ENCODE measurements at regions not wholly inside any gene's neighbourhood (a gene's known extent, or its start where the extent isn't known, plus 50 kb on each side); places are given as distances from the start of the nearest gene placed in this dataset.

DNA sequence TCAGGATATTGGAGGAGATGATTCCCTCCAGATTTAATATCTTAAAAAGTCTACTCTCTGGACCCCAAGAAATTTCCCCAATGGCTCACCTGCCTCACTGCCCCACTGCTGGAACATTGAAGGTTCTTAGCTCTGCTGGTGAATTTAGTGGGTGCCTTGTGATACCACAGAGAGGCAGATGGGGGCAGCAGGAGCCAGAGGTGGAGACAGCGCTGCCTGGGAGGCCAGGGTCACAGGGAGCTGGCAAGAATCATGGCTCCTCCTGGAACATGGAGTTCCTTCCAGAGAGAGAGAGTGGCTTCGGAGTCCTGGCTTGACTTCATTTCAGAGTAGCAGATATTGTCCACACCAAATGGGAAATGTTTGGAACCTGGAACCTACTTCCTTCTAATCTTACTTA, 263.5 kb upstream of the CFAP20DC start:
- peak in 6 of 9 donors; percentile 13 to 62 (median 20) for DNase-seq (ENCODE audit: low read depth in 6 of 9, low spot score in 9 of 9)
- H3K4me3 ChIP-seq (ENCODE audit: low read length in 2 of 2): no peak overlapping the region
- 81% methylated on average over 2 of the region's 2 CpGs for WGBS
- H3K36me3 ChIP-seq (ENCODE audit: control insufficient read depth in 2 of 2, insufficient read depth in 2 of 2, low read length in 1 of 2): no peaks in the 10 kb centered on the region
- no peaks in the 10 kb centered on the region for H3K27me3 ChIP-seq (ENCODE audit: control insufficient read depth in 2 of 2, insufficient read depth in 1 of 2, low read length in 1 of 2)
- no peaks in the 10 kb centered on the region for H3K4me1 ChIP-seq (ENCODE audit: control insufficient read depth in 2 of 2, insufficient read depth in 2 of 2, low read length in 2 of 2)
- H3K9me3 ChIP-seq (ENCODE audit: control insufficient read depth in 2 of 2, insufficient read depth in 1 of 2, low read length in 1 of 2): no peaks in the 10 kb centered on the region
- H3K27ac ChIP-seq (ENCODE audit: low read depth in 1 of 2, low read length in 1 of 2): no peak overlapping the region

DNA sequence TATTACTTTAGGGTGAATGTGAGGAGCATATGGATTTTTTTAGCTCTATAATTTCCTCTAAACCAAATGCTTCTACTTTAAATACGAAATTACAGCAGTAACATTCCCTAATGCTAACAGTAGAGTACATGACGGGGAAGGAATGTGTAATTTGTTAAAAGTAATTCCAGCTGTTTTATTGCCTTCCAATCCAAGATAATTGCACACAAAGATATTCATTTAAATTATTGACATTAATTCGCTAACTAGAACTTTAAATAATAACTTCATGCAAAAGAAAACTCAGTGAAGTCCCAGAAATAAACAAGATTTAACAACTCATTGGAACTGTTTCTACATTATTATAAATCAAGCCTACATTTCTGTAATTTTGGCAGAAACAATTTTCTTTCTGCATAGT, 261.4 kb upstream of the CFAP20DC start:
- 96% methylated on average over 3 of the region's 3 CpGs for WGBS
- Histone ChIP-seq H3K4me1 (ENCODE audit: control insufficient read depth in 2 of 2, insufficient read depth in 2 of 2, low read length in 2 of 2) (no peaks in the 10 kb centered on the region), H3K9me3 (ENCODE audit: control insufficient read depth in 2 of 2, insufficient read depth in 1 of 2, low read length in 1 of 2) (no peaks in the 10 kb centered on the region), H3K27ac (ENCODE audit: low read depth in 1 of 2, low read length in 1 of 2) (no peak overlapping the region), H3K27me3 (ENCODE audit: control insufficient read depth in 2 of 2, insufficient read depth in 1 of 2, low read length in 1 of 2) (peaks cover 0 to 2% of the 10 kb centered on the region in 2 donors), H3K4me3 (ENCODE audit: low read length in 2 of 2) (no peak overlapping the region), H3K36me3 (ENCODE audit: control insufficient read depth in 2 of 2, insufficient read depth in 2 of 2, low read length in 1 of 2) (no peaks in the 10 kb centered on the region)
- DNase-seq (ENCODE audit: low read depth in 6 of 9, low spot score in 9 of 9): no peak

DNA sequence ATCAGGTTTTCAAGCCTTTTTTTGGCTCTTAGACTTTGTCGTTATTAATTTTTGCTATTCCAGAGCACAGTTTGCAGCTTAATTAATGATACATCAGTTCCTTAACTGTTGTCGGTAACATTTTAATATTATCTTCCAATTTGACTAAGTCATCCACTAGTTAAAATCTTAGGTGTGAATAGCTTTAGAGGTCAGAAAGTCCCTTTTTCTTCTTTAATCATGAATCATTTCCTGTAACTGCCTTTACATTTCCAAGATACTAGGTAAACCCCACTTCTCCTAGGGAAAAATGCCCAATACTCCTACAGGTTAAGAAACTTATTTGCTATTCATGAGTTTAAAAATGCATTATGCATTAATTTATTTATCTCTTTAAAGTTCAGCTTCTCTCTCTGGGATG, 260.9 kb upstream of the CFAP20DC start:
- Histone ChIP-seq H3K9me3 (ENCODE audit: control insufficient read depth in 2 of 2, insufficient read depth in 1 of 2, low read length in 1 of 2) (no peaks in the 10 kb centered on the region), H3K4me1 (ENCODE audit: control insufficient read depth in 2 of 2, insufficient read depth in 2 of 2, low read length in 2 of 2) (no peaks in the 10 kb centered on the region), H3K4me3 (ENCODE audit: low read length in 2 of 2) (no peak overlapping the region), H3K36me3 (ENCODE audit: control insufficient read depth in 2 of 2, insufficient read depth in 2 of 2, low read length in 1 of 2) (no peaks in the 10 kb centered on the region), H3K27me3 (ENCODE audit: control insufficient read depth in 2 of 2, insufficient read depth in 1 of 2, low read length in 1 of 2) (peaks cover 0 to 2% of the 10 kb centered on the region in 2 donors), H3K27ac (ENCODE audit: low read depth in 1 of 2, low read length in 1 of 2) (no peak overlapping the region)
- DNase-seq (ENCODE audit: low read depth in 6 of 9, low spot score in 9 of 9): no peak
- 94% methylated on average over 2 of the region's 2 CpGs for WGBS

DNA sequence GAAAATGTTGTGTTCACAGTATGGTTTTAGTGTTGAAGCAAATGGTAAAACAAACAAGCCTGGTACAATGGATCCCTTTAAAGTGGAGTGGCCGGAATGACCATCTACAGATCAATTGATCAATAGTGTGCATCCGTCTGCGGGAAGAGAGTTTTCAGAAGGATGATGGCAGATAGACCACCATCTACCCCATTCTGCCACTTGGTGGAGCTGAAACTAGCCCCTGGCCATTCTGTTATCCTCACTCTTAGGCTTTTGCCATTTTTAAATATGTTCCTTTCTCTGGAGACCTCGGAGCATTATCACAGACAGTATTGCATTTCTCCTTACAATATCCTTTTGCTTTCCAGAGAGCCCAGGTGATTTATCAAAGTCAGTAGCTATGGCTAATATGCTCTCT, 258.9 kb upstream of the CFAP20DC start:
- DNase-seq (ENCODE audit: low read depth in 6 of 9, low spot score in 9 of 9): no peak
- Histone ChIP-seq H3K4me1 (ENCODE audit: control insufficient read depth in 2 of 2, insufficient read depth in 2 of 2, low read length in 2 of 2) (no peaks in the 10 kb centered on the region), H3K36me3 (ENCODE audit: control insufficient read depth in 2 of 2, insufficient read depth in 2 of 2, low read length in 1 of 2) (no peaks in the 10 kb centered on the region), H3K9me3 (ENCODE audit: control insufficient read depth in 2 of 2, insufficient read depth in 1 of 2, low read length in 1 of 2) (no peaks in the 10 kb centered on the region), H3K27ac (ENCODE audit: low read depth in 1 of 2, low read length in 1 of 2) (no peak overlapping the region), H3K4me3 (ENCODE audit: low read length in 2 of 2) (no peak overlapping the region), H3K27me3 (ENCODE audit: control insufficient read depth in 2 of 2, insufficient read depth in 1 of 2, low read length in 1 of 2) (peaks cover 0 to 2% of the 10 kb centered on the region in 2 donors)
- WGBS: 95% methylated on average over 4 of the region's 4 CpGs

DNA sequence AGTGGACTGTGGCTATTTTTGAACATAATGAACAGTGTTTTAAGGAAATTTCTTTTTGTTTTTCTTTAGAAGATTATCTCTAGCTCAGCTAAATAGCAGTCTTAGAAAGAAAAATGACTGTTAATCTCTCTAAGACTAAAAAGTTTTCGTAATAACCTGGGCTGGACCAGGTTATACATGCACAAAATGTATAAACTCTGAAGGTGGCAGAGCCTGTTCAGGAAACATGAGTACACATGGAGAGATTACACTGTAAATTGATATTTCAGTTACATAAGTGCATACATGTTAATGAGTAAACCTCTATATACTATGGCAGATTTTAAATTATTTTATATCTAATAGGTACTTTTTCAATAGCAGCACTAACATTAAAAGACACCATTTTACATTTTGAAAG, 258.2 kb upstream of the CFAP20DC start:
- H3K27ac ChIP-seq (ENCODE audit: low read depth in 1 of 2, low read length in 1 of 2): no peak overlapping the region
- 96% methylated on average over 1 of the region's 1 CpG for WGBS
- no peaks in the 10 kb centered on the region for H3K4me1 ChIP-seq (ENCODE audit: control insufficient read depth in 2 of 2, insufficient read depth in 2 of 2, low read length in 2 of 2)
- no peak for DNase-seq (ENCODE audit: low read depth in 6 of 9, low spot score in 9 of 9)
- H3K36me3 ChIP-seq (ENCODE audit: control insufficient read depth in 2 of 2, insufficient read depth in 2 of 2, low read length in 1 of 2): no peaks in the 10 kb centered on the region
- no peak overlapping the region for H3K4me3 ChIP-seq (ENCODE audit: low read length in 2 of 2)
- H3K27me3 ChIP-seq (ENCODE audit: control insufficient read depth in 2 of 2, insufficient read depth in 1 of 2, low read length in 1 of 2): peaks cover 0 to 2% of the 10 kb centered on the region in 2 donors
- H3K9me3 ChIP-seq (ENCODE audit: control insufficient read depth in 2 of 2, insufficient read depth in 1 of 2, low read length in 1 of 2): no peaks in the 10 kb centered on the region

DNA sequence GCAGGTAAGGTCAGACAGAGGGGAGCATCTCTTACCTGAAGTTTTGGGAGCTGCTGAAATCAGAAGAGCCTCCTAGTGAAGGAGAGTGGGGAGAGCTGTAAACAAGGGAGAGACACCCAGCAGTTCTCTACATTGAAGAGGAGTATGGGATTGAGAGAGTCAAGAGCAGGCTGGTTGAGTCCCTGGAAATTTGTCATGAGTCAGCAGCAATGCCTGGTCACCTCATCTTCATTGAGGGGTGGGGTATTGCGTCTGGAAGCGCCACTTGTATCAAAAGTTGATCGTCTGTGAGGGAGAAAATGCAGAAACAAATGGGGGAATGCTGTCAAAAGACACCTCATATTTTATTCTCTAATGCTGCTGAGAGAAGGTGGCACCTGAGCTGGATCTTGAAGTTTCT, 256.6 kb upstream of the CFAP20DC start:
- Histone ChIP-seq H3K27ac (ENCODE audit: low read depth in 1 of 2, low read length in 1 of 2) (no peak overlapping the region), H3K27me3 (ENCODE audit: control insufficient read depth in 2 of 2, insufficient read depth in 1 of 2, low read length in 1 of 2) (peaks cover 0 to 2% of the 10 kb centered on the region in 2 donors), H3K4me1 (ENCODE audit: control insufficient read depth in 2 of 2, insufficient read depth in 2 of 2, low read length in 2 of 2) (no peaks in the 10 kb centered on the region), H3K9me3 (ENCODE audit: control insufficient read depth in 2 of 2, insufficient read depth in 1 of 2, low read length in 1 of 2) (no peaks in the 10 kb centered on the region), H3K4me3 (ENCODE audit: low read length in 2 of 2) (no peak overlapping the region), H3K36me3 (ENCODE audit: control insufficient read depth in 2 of 2, insufficient read depth in 2 of 2, low read length in 1 of 2) (no peaks in the 10 kb centered on the region)
- WGBS: 99% methylated on average over 3 of the region's 3 CpGs
- DNase-seq (ENCODE audit: low read depth in 6 of 9, low spot score in 9 of 9): no peak

DNA sequence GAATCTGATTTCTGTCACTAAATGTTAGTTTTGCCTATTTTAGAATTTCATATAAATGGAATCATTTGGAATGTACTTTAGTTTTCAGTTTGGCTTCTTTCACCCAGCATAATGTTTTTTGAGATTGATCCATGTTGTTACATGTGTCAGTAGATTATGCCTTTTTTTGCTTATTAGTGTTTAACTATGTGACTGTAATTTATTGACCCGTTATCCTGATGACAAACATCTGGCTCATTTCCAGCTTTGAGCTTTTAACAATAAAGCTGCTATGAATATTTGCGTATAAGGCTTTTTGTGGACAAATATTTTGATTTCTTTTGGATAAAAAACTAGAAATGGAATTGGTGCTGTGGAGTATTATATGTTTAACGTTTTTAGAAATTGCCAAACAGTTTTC, 254.5 kb upstream of the CFAP20DC start:
- no peak for DNase-seq (ENCODE audit: low read depth in 6 of 9, low spot score in 9 of 9)
- 90% methylated on average over 3 of the region's 3 CpGs for WGBS
- H3K4me1 ChIP-seq (ENCODE audit: control insufficient read depth in 2 of 2, insufficient read depth in 2 of 2, low read length in 2 of 2): no peaks in the 10 kb centered on the region
- no peaks in the 10 kb centered on the region for H3K9me3 ChIP-seq (ENCODE audit: control insufficient read depth in 2 of 2, insufficient read depth in 1 of 2, low read length in 1 of 2)
- peaks cover 0 to 2% of the 10 kb centered on the region in 2 donors for H3K27me3 ChIP-seq (ENCODE audit: control insufficient read depth in 2 of 2, insufficient read depth in 1 of 2, low read length in 1 of 2)
- H3K36me3 ChIP-seq (ENCODE audit: control insufficient read depth in 2 of 2, insufficient read depth in 2 of 2, low read length in 1 of 2): no peaks in the 10 kb centered on the region
- H3K4me3 ChIP-seq (ENCODE audit: low read length in 2 of 2): no peak overlapping the region
- H3K27ac ChIP-seq (ENCODE audit: low read depth in 1 of 2, low read length in 1 of 2): no peak overlapping the region

DNA sequence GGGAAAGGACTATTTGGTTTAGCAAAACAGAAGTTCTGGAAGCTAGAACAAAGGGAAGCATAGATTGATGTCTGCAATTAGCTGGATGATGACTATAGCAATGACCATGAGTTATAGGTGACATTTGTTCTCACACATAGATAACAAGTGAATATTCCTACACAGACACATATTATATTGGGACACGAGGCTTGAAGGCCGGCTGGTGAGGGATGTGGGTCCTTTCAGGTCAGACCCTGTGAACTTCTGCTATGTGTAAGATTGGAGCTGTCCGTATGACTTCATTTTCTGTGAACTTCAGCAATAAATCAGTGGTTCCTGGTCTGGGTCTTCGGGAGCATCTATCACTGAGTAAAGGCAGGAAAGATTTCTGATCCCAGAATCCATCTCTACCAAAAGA, 253.6 kb upstream of the CFAP20DC start:
- WGBS: 96% methylated on average over 4 of the region's 4 CpGs
- H3K27me3 ChIP-seq (ENCODE audit: control insufficient read depth in 2 of 2, insufficient read depth in 1 of 2, low read length in 1 of 2): peaks cover 0 to 2% of the 10 kb centered on the region in 2 donors
- no peak overlapping the region for H3K27ac ChIP-seq (ENCODE audit: low read depth in 1 of 2, low read length in 1 of 2)
- no peak overlapping the region for H3K4me3 ChIP-seq (ENCODE audit: low read length in 2 of 2)
- H3K9me3 ChIP-seq (ENCODE audit: control insufficient read depth in 2 of 2, insufficient read depth in 1 of 2, low read length in 1 of 2): no peaks in the 10 kb centered on the region
- no peaks in the 10 kb centered on the region for H3K36me3 ChIP-seq (ENCODE audit: control insufficient read depth in 2 of 2, insufficient read depth in 2 of 2, low read length in 1 of 2)
- H3K4me1 ChIP-seq (ENCODE audit: control insufficient read depth in 2 of 2, insufficient read depth in 2 of 2, low read length in 2 of 2): no peaks in the 10 kb centered on the region
- no peak for DNase-seq (ENCODE audit: low read depth in 6 of 9, low spot score in 9 of 9)

DNA sequence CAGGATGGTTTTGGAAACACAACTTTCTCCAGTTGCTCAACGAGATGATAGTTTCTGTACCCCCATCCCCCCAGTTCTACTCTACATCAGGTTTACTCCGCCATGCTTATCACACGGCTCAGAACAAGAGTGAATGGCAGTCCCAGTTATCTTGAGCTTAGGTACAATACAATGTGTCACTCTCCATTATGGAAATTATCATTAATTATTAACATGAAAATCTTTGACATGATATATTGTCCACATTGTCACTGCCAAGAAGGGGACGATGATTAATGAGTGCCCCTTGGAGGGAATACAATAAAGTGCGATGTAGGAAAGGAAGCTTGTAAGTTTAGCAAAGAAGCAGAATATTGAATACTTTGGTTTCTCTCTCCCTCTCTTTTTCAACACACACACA, 252.6 kb upstream of the CFAP20DC start:
- Histone ChIP-seq H3K36me3 (ENCODE audit: control insufficient read depth in 2 of 2, insufficient read depth in 2 of 2, low read length in 1 of 2) (no peaks in the 10 kb centered on the region), H3K4me3 (ENCODE audit: low read length in 2 of 2) (no peak overlapping the region), H3K27me3 (ENCODE audit: control insufficient read depth in 2 of 2, insufficient read depth in 1 of 2, low read length in 1 of 2) (peaks cover 0 to 2% of the 10 kb centered on the region in 2 donors), H3K9me3 (ENCODE audit: control insufficient read depth in 2 of 2, insufficient read depth in 1 of 2, low read length in 1 of 2) (no peaks in the 10 kb centered on the region), H3K27ac (ENCODE audit: low read depth in 1 of 2, low read length in 1 of 2) (no peak overlapping the region), H3K4me1 (ENCODE audit: control insufficient read depth in 2 of 2, insufficient read depth in 2 of 2, low read length in 2 of 2) (no peaks in the 10 kb centered on the region)
- no peak for DNase-seq (ENCODE audit: low read depth in 6 of 9, low spot score in 9 of 9)
- WGBS: 94% methylated on average over 5 of the region's 5 CpGs

DNA sequence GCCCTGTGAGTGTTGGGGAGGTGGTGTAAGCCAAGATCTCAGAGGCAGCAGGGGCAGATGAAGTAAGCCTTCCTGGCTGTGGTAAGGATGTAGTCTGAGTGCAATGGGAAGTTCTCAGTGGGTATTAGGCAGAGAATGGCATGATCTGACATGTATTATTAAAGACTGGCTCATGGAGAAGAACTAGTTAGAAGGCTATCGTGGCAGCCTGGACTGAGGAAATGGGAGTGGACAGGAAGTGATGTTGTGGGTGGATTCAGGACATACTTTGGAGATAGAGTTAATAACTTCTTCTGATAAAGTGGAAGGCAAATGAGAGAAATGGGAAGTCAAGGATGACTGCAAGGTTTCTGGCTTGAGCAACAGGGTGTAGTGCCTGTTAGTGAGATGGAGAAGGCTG, 250.9 kb upstream of the CFAP20DC start:
- Histone ChIP-seq H3K4me1 (ENCODE audit: control insufficient read depth in 2 of 2, insufficient read depth in 2 of 2, low read length in 2 of 2) (no peaks in the 10 kb centered on the region), H3K4me3 (ENCODE audit: low read length in 2 of 2) (no peak overlapping the region), H3K27me3 (ENCODE audit: control insufficient read depth in 2 of 2, insufficient read depth in 1 of 2, low read length in 1 of 2) (no peaks in the 10 kb centered on the region), H3K27ac (ENCODE audit: low read depth in 1 of 2, low read length in 1 of 2) (no peak overlapping the region), H3K9me3 (ENCODE audit: control insufficient read depth in 2 of 2, insufficient read depth in 1 of 2, low read length in 1 of 2) (no peaks in the 10 kb centered on the region), H3K36me3 (ENCODE audit: control insufficient read depth in 2 of 2, insufficient read depth in 2 of 2, low read length in 1 of 2) (no peaks in the 10 kb centered on the region)
- WGBS: 68% methylated on average over 1 of the region's 1 CpG
- no peak for DNase-seq (ENCODE audit: low read depth in 6 of 9, low spot score in 9 of 9)

Measured in thymus (tissue), 11 donors.